Head of caudate nucleus (tissue), 42 donors: ENCODE measurements at regions not wholly inside any gene's neighbourhood (a gene's known extent, or its start where the extent isn't known, plus 50 kb on each side); places are given as distances from the start of the nearest gene placed in this dataset.

Source experiments
- DNase-seq, 42 donors: peaks; one replicate each; pipeline versions ENCODE4 v3.0.0 to v3.0.0-alpha.2; 2020 to 2021; ENCODE audit warnings: mixed read lengths in 7 of 42
- intact Hi-C: fragments of 100-400 bp; cut with DNase I; formaldehyde crosslinking; loops from one replicate; pipeline ENCODE4 v1.15.0; 2022

GRCh38 chr10:2714597-2714996, 352.8 kb upstream of the PFKP start:
- DNase-seq, result no peak
- intact Hi-C loops, result no loop called here

- DNase-seq, result no peak
- intact Hi-C loops, result no loop called here
Measured at GRCh38 chr10:2703953-2704352, 363.4 kb upstream of the PFKP start.

GRCh38 chr10:2701802-2702201, 365.5 kb upstream of the PFKP start:
- no peak for DNase-seq
- intact Hi-C loops, result no loop called here

GRCh38 chr10:2700626-2701305, 366.6 kb upstream of the PFKP start:
- no peak for DNase-seq
- intact Hi-C loops, result no loop called here

- DNase-seq, result no peak
- intact Hi-C loops, result no loop called here
Measured at GRCh38 chr10:2688958-2689357, 378.4 kb upstream of the PFKP start.

- DNase-seq, result no peak
- intact Hi-C loops, result no loop called here
Measured at GRCh38 chr10:2686691-2687090, 380.7 kb upstream of the PFKP start.

GRCh38 chr10:2682491-2682890, 384.9 kb upstream of the PFKP start:
- no peak for DNase-seq
- intact Hi-C loops, result no loop called here

- no peak for DNase-seq
Measured at GRCh38 chr10:2681891-2682290, 385.5 kb upstream of the PFKP start.

GRCh38 chr10:2680821-2681220, 386.5 kb upstream of the PFKP start:
- intact Hi-C loops, result no loop called here
- DNase-seq, result peak in 1 of 42 donors; percentile 13

More at GRCh38 chr10:2681891-2682290, 385.5 kb upstream of the PFKP start:
- intact Hi-C loops, result no loop called here

- no peak for DNase-seq
- intact Hi-C loops, result no loop called here
Measured at GRCh38 chr10:2679646-2680045, 387.7 kb upstream of the PFKP start.

GRCh38 chr10:2676455-2676854, 390.9 kb upstream of the PFKP start:
- intact Hi-C loops, result no loop called here
- DNase-seq, result no peak

- DNase-seq, result no peak
- intact Hi-C loops, result no loop called here
Measured at GRCh38 chr10:2674451-2674850, 392.9 kb upstream of the PFKP start.

GRCh38 chr10:2670864-2671263, 396.5 kb upstream of the PFKP start:
- intact Hi-C loops, result no loop called here
- no peak for DNase-seq

- intact Hi-C loops, result no loop called here
- no peak for DNase-seq
Measured at GRCh38 chr10:2665772-2666171, 401.6 kb upstream of the PFKP start.

- no peak for DNase-seq
- intact Hi-C loops, result no loop called here
Measured at GRCh38 chr10:2660276-2660675, 407.1 kb upstream of the PFKP start.

GRCh38 chr10:2659660-2660209, 407.6 kb upstream of the PFKP start:
- no peak for DNase-seq
- intact Hi-C loops, result no loop called here

- DNase-seq, result no peak
- intact Hi-C loops, result no loop called here
Measured at GRCh38 chr10:2658780-2659179, 408.6 kb upstream of the PFKP start.

GRCh38 chr10:2650328-2650727, 417.0 kb upstream of the PFKP start:
- intact Hi-C loops, result no loop called here

GRCh38 chr10:2641028-2641427, 426.3 kb upstream of the PFKP start:
- no peak for DNase-seq
- intact Hi-C loops, result no loop called here

More at GRCh38 chr10:2650328-2650727, 417.0 kb upstream of the PFKP start:
- DNase-seq, result no peak

- no peak for DNase-seq
- intact Hi-C loops, result no loop called here
Measured at GRCh38 chr10:2633630-2634029, 433.7 kb upstream of the PFKP start.

- DNase-seq, result no peak
- intact Hi-C loops, result no loop called here
Measured at GRCh38 chr10:2631557-2632205, 435.7 kb upstream of the PFKP start.
